H1 (cell line): ENCODE measurements at regions not wholly inside any gene's neighbourhood (a gene's known extent, or its start where the extent isn't known, plus 50 kb on each side); places are given as distances from the start of the nearest gene placed in this dataset.

ENCODE experiments used
- CTCF ChIA-PET: fragments of 300-600 bp; sonication (Branson Sonifier 250); formaldehyde crosslinking; loops from one replicate; lab custom pipeline; 2021; ENCODE audit not compliant: partially characterized antibody; lab: Charles Lee
- POLR2A ChIA-PET: fragments of 300-600 bp; sonication (Branson Sonifier 250); formaldehyde crosslinking; loops from one replicate; lab custom pipeline; 2021; ENCODE audit warnings: inconsistent platforms; ENCODE audit not compliant: partially characterized antibody; lab: Charles Lee
- DNase-seq, 2 experiments: peaks; one replicate each; pipeline versions ENCODE4 v3.0.0 to v3.0.0-alpha.2; 2010 to 2022; ENCODE audit warnings: low spot score in 2 of 2, low read depth in 1 of 2, mixed read lengths in 1 of 2
- FAIRE-seq: peaks from 2 replicates; lab custom pipeline; 2011; peaks lifted over from hg19 to GRCh38; lab: Jason Lieb, UNC
- H2AFZ ChIP-seq: 2 replicates; pipeline ENCODE4 v1.8.1; 2012; ENCODE audit warnings: low read length, inconsistent platforms
- H2AK5ac ChIP-seq: 2 replicates; pipeline ENCODE4 v1.6.1; 2013; ENCODE audit warnings: low read depth, low read length
- H2BK120ac ChIP-seq: replicated peaks from 2 replicates; pipeline ENCODE3; 2013; ENCODE audit warnings: low read depth, low read length, inconsistent platforms
- H2BK12ac ChIP-seq: 2 replicates; pipeline ENCODE4 v1.6.1; 2013; ENCODE audit warnings: low read depth, low read length
- H2BK15ac ChIP-seq: 2 replicates; pipeline ENCODE4 v1.6.1; 2013; ENCODE audit warnings: low read length
- H2BK20ac ChIP-seq: 2 replicates; pipeline ENCODE4 v1.6.1; 2013; ENCODE audit warnings: low read length
- H2BK5ac ChIP-seq: 2 replicates; pipeline ENCODE4 v1.6.1; 2013; ENCODE audit warnings: low read depth, low read length
- H3K14ac ChIP-seq: 2 replicates; pipeline ENCODE4 v1.6.1; 2013; ENCODE audit warnings: inconsistent platforms; ENCODE audit not compliant: insufficient read length
- H3K18ac ChIP-seq: 2 replicates; pipeline ENCODE4 v1.6.1; 2013; ENCODE audit warnings: low read length; ENCODE audit errors: extremely low read depth
- H3K23ac ChIP-seq: 2 replicates; pipeline ENCODE4 v1.6.1; 2013; ENCODE audit warnings: inconsistent platforms; ENCODE audit not compliant: insufficient read length
- H3K23me2 ChIP-seq: 2 replicates; pipeline ENCODE4 v1.6.1; 2013; ENCODE audit warnings: low read depth, low read length
- H3K27ac ChIP-seq: 2 replicates; pipeline ENCODE4 v1.6.1; 2011; ENCODE audit warnings: low read depth, low read length, inconsistent platforms
- H3K27me3 ChIP-seq, 4 experiments: replicated peaks in 1 of 4; 1 replicate in 1 of 4; 2 replicates in 3 of 4; pipeline versions ENCODE4 v1.6.1 to v1.8.1; 2011 to 2013; ENCODE audit warnings: low read length in 3 of 4, mild to moderate bottlenecking in 3 of 4, inconsistent platforms in 2 of 4, mixed read lengths in 2 of 4, moderate library complexity in 1 of 4; ENCODE audit not compliant: control insufficient read depth in 3 of 4, insufficient read depth in 3 of 4; ENCODE audit errors: extremely low read depth in 1 of 4
- H3K36me3 ChIP-seq, 4 experiments: 2 replicates each; pipeline versions ENCODE4 v1.6.1 to v1.8.1; 2011 to 2013; ENCODE audit warnings: mild to moderate bottlenecking in 4 of 4, low read length in 3 of 4, moderate library complexity in 2 of 4, control low read depth in 1 of 4, inconsistent platforms in 1 of 4; ENCODE audit not compliant: insufficient read depth in 4 of 4, control insufficient read depth in 2 of 4
- H3K4ac ChIP-seq: replicated peaks from 2 replicates; pipeline ENCODE3; 2013; ENCODE audit warnings: low read length, low read depth, mixed read lengths, inconsistent platforms; ENCODE audit not compliant: insufficient read length
- H3K4me1 ChIP-seq, 4 experiments: replicated peaks in 1 of 4; 1 replicate in 1 of 4; 2 replicates in 3 of 4; pipeline versions ENCODE4 v1.6.1 to v1.8.1; 2011 to 2013; ENCODE audit warnings: low read length in 3 of 4, inconsistent platforms in 2 of 4, mixed read lengths in 1 of 4; ENCODE audit not compliant: insufficient read depth in 4 of 4, control insufficient read depth in 3 of 4
- H3K4me2 ChIP-seq, 2 experiments: 2 replicates each; pipeline versions ENCODE4 v1.6.1 to v1.8.1; 2011 to 2013; ENCODE audit warnings: low read depth in 2 of 2, low read length in 2 of 2, control low read depth in 1 of 2, inconsistent platforms in 1 of 2, mild to moderate bottlenecking in 1 of 2; ENCODE audit not compliant: insufficient read depth in 1 of 2
- H3K4me3 ChIP-seq, 4 experiments: fragments of 200-600, 300-600 bp in 1 of 4; sonication (generic), shearing (Covaris generic), sonication (Bioruptor Twin) in 1 of 4; 2 replicates each; pipeline versions ENCODE4 v1.5.1 to v1.8.1; 2011 to 2016; ENCODE audit warnings: low read length in 4 of 4, low read depth in 3 of 4, control low read depth in 2 of 4, inconsistent platforms in 2 of 4, mild to moderate bottlenecking in 2 of 4, mixed read lengths in 1 of 4, moderate library complexity in 1 of 4; ENCODE audit not compliant: insufficient read depth in 2 of 4; ENCODE audit errors: extremely low read depth in 1 of 4
- H3K56ac ChIP-seq: replicated peaks from 2 replicates; pipeline ENCODE3; 2013; ENCODE audit warnings: low read depth, mild to moderate bottlenecking, mixed read lengths, low read length, inconsistent platforms; ENCODE audit not compliant: insufficient read length
- H3K79me1 ChIP-seq: 2 replicates; pipeline ENCODE4 v1.6.1; 2013; ENCODE audit warnings: low read depth, low read length, control low read depth
- H3K79me2 ChIP-seq, 2 experiments: 2 replicates each; pipeline versions ENCODE4 v1.6.1 to v1.8.1; 2012 to 2013; ENCODE audit warnings: low read length in 2 of 2, mild to moderate bottlenecking in 2 of 2, inconsistent platforms in 1 of 2; ENCODE audit not compliant: insufficient read depth in 2 of 2, control insufficient read depth in 1 of 2
- H3K9ac ChIP-seq, 4 experiments: replicated peaks in 1 of 4; 1 replicate in 1 of 4; 2 replicates in 3 of 4; pipeline versions ENCODE4 v1.6.1 to v1.8.1; 2011 to 2013; ENCODE audit warnings: low read depth in 3 of 4, low read length in 3 of 4, control low read depth in 2 of 4, mild to moderate bottlenecking in 2 of 4, moderate library complexity in 2 of 4, inconsistent platforms in 1 of 4; ENCODE audit errors: extremely low read depth in 1 of 4
- H3K9me3 ChIP-seq, 2 experiments: 2 replicates each; pipeline versions ENCODE4 v1.6.1 to v1.8.1; 2012 to 2013; ENCODE audit warnings: mild to moderate bottlenecking in 2 of 2, moderate library complexity in 2 of 2, control low read depth in 1 of 2, inconsistent platforms in 1 of 2, low read depth in 1 of 2, low read length in 1 of 2, mixed read lengths in 1 of 2; ENCODE audit not compliant: insufficient read depth in 2 of 2
- H4K20me1 ChIP-seq, 2 experiments: replicated peaks in 1 of 2; 2 replicates each; pipeline versions ENCODE3 to v1.8.1; 2011 to 2013; ENCODE audit warnings: inconsistent platforms in 2 of 2, low read length in 2 of 2, mild to moderate bottlenecking in 1 of 2; ENCODE audit not compliant: insufficient read depth in 2 of 2, control insufficient read depth in 1 of 2
- H4K5ac ChIP-seq: 2 replicates; pipeline ENCODE4 v1.6.1; 2013; ENCODE audit warnings: low read length, low read depth, mixed read lengths, inconsistent platforms; ENCODE audit not compliant: insufficient read length
- H4K8ac ChIP-seq: 2 replicates; pipeline ENCODE4 v1.8.0; 2013; ENCODE audit warnings: mild to moderate bottlenecking, moderate library complexity, low read length, inconsistent platforms; ENCODE audit not compliant: insufficient read depth; ENCODE audit errors: extremely low read depth
- H4K91ac ChIP-seq: replicated peaks from 2 replicates; pipeline ENCODE3; 2013; ENCODE audit warnings: low read length, mixed read lengths, inconsistent platforms; ENCODE audit not compliant: insufficient read length
- ASH2L ChIP-seq: fragments of 200-600, 300-600 bp; sonication (generic); IDR thresholded peaks from one replicate; pipeline ENCODE4 v1.7.1; 2017; ENCODE audit warnings: low read length
- GTF2F1 ChIP-seq: IDR thresholded peaks from 2 replicates; pipeline ENCODE4 v1.6.1; 2012; ENCODE audit warnings: low read depth, low read length, improper control_type of control experiment, borderline replicate concordance
- RBBP5 ChIP-seq: IDR thresholded peaks from 2 replicates; pipeline ENCODE4 v1.7.1; 2012; ENCODE audit warnings: low read depth, mild to moderate bottlenecking, inconsistent platforms, low read length, moderate library complexity, borderline replicate concordance
- SP4 ChIP-seq: IDR thresholded peaks from 2 replicates; pipeline ENCODE4 v1.6.1; 2012; ENCODE audit warnings: low read length, inconsistent platforms
- WGBS, 2 experiments: shearing (Covaris generic) in 1 of 2; methylation state at CpG; one replicate each; pipeline versions ENCODE4 v1.1.6 to v1.1.7; 2013 to 2015; ENCODE audit warnings: low lambda C conversion rate in 2 of 2, mixed read lengths in 2 of 2, inconsistent platforms in 1 of 2, low coverage in 1 of 2, missing lambda C conversion rate in 1 of 2; ENCODE audit not compliant: insufficient replicate concordance in 2 of 2, insufficient coverage in 1 of 2, insufficient read length in 1 of 2; ENCODE audit errors: extremely low coverage in 1 of 2, missing lambda C conversion rate in 1 of 2; 5-methylcytosine and 5-hydroxymethylcytosine counted together

- Histone ChIP-seq H3K9me3 (no peaks in the 10 kb centered on the region), H2BK5ac (no peak overlapping the region), H4K8ac (no peak overlapping the region), H3K23ac (no peak overlapping the region), H3K4ac (no peak overlapping the region), H2AK5ac (no peak overlapping the region), H2AFZ (no peak overlapping the region), H4K20me1 (no peaks in the 10 kb centered on the region), H3K27me3 (no peaks in the 10 kb centered on the region), H3K79me1 (no peaks in the 10 kb centered on the region), H3K4me3 (no peak overlapping the region), H3K36me3 (no peaks in the 10 kb centered on the region), H3K18ac (no peak overlapping the region), H3K79me2 (no peaks in the 10 kb centered on the region), H3K27ac (no peak overlapping the region), H2BK120ac (no peak overlapping the region), H3K23me2 (no peaks in the 10 kb centered on the region), H3K4me1 (no peaks in the 10 kb centered on the region), H2BK20ac (no peak overlapping the region), H3K56ac (no peak overlapping the region), H3K4me2 (no peak overlapping the region), H2BK15ac (no peak overlapping the region), H3K9ac (no peak overlapping the region), H2BK12ac (no peak overlapping the region), H4K5ac (no peak overlapping the region), H3K14ac (no peak overlapping the region), H4K91ac (no peak overlapping the region)
- DNase-seq (no peak), FAIRE-seq (no peak)
- ChIA-PET CTCF (interaction anchor here (0.6 kb wide), 1 partner anchor 47 kb away, joined by 3 read pairs; no protein-coding TSS in a partner anchor), POLR2A (no interaction called here)
- TF ChIP-seq SP4: no peak
- no peak for TF ChIP-seq RBBP5
- no peak for TF ChIP-seq GTF2F1
- TF ChIP-seq ASH2L: no peak
- WGBS, 2 experiments: 83% methylated on average over 4 of the region's 5 CpGs; no CpG with 5 or more reads in 1 of the 2 experiments
Measured at GRCh38 chr15:36301947-36302346, 277.5 kb upstream of the CDIN1 start.
